ENCODE measurements at regions not wholly inside any gene's neighbourhood (a gene's known extent, or its start where the extent isn't known, plus 50 kb on each side); places are given as distances from the start of the nearest gene placed in this dataset.
"Not testable (repeated sequence)": the region's sequence is repeated elsewhere in the genome, so short reads cannot be mapped to it uniquely, and the experiment has no call there.

- no peak for DNase-seq
Observed at GRCh38 chr4:9704551-9705332, 76.7 kb upstream of the DRD5 start.

GRCh38 chr4:9707281-9707680, 74.2 kb upstream of the DRD5 start:
- not testable (repeated sequence) for DNase-seq

GRCh38 chr4:9707936-9708335, 73.5 kb upstream of the DRD5 start:
- DNase-seq, result not testable (repeated sequence)

GRCh38 chr4:9709724-9710123, 71.7 kb upstream of the DRD5 start:
- DNase-seq, result no peak

- not testable (repeated sequence) for DNase-seq
Observed at GRCh38 chr4:9715271-9715670, 66.2 kb upstream of the DRD5 start.

- no peak for DNase-seq
Observed at GRCh38 chr4:9716093-9716492, 65.3 kb upstream of the DRD5 start.

- DNase-seq, result not testable (repeated sequence)
Observed at GRCh38 chr4:9718246-9718939, 63.0 kb upstream of the DRD5 start.

GRCh38 chr4:9722131-9722530, 59.3 kb upstream of the DRD5 start:
- DNase-seq, result not testable (repeated sequence)
